ENCODE measurements at regions not wholly inside any gene's neighbourhood (a gene's known extent, or its start where the extent isn't known, plus 50 kb on each side); places are given as distances from the start of the nearest gene placed in this dataset.

DNA sequence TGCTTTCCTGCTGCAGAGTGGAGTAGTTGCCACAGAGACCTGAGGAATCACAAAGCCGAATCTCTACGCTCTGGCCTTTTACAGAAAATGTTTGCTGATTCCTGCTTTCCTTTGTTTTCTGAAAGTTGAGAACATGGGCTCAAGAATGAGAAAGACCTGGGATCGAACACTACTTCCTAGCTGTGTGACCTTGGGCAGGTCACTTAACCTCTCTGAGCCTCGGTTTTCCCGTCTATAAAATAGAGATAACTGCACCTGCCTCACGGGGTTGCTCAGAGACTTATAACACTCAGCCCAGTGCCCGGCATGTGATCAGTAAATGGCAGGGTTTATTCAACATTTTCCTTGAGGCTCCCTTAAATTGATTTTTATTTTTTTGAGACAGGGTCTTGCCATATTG is 70.9 kb upstream of the ALX4 start:
- Histone ChIP-seq H4K20me1 (ENCODE audit: insufficient read depth, low read length) (no peaks in the 10 kb centered on the region), H3K9ac (ENCODE audit: insufficient read depth, low read depth, low read length) (no peak overlapping the region), H3K79me2 (ENCODE audit: insufficient read depth, low read length) (no peaks in the 10 kb centered on the region), H3K36me3 (replicated peaks in 1 of 2; ENCODE audit: control insufficient read depth in 1 of 2, insufficient read depth in 2 of 2, low read length in 2 of 2) (no peaks in the 10 kb centered on the region), H3K27ac (ENCODE audit: extremely low read length, insufficient read depth, low read length) (no peak overlapping the region), H3K9me3 (ENCODE audit: low read length) (no peaks in the 10 kb centered on the region), H3K4me3 (replicated peaks in 1 of 3; ENCODE audit: insufficient read depth in 1 of 3, low read depth in 2 of 3, low read length in 3 of 3) (no peak overlapping the region), H2AFZ (ENCODE audit: low read length) (no peak overlapping the region), H3K4me1 (ENCODE audit: insufficient read depth, low read length) (no peaks in the 10 kb centered on the region), H3K27me3 (ENCODE audit: control insufficient read depth in 1 of 2, insufficient read depth in 2 of 2, low read length in 2 of 2) (peaks cover 1 to 30% of the 10 kb centered on the region in 2 experiments; a peak in 2 of 5 replicates), H3K4me2 (ENCODE audit: low read depth, low read length) (no peak overlapping the region)
- ATAC-seq = no peak
- 13% methylated on average over 7 of the region's 7 CpGs for WGBS (ENCODE audit: low lambda C conversion rate)
- BruUV-seq (replicated peaks) = no TSS peak
- no peak for FAIRE-seq
- CTCF ChIA-PET (ENCODE audit: low intra/inter-chr PET ratio, low total read pairs) = no interaction called here
- in situ Hi-C loops (cut with HindIII; ENCODE audit: extremely low pct_ligation_motif_present, low pct_unique_long_range_greater_than_20kb) (no loop called here), intact Hi-C loops (cut with micrococcal nuclease; ENCODE audit: unreplicated experiment) (no loop called here)
- POLR2A ChIA-PET = no interaction called here
- DNase-seq (ENCODE audit: low spot score) = no peak
- no peak for TF ChIP-seq LBX2 (CRISPR knock-in tag; IDR thresholded peaks at IDR 0.05; ENCODE audit: borderline replicate concordance)
- TF ChIP-seq ZNF768 (CRISPR knock-in tag; IDR thresholded peaks at IDR 0.05) = peak; percentile 37; the same call in 1 of the 2 replicates

DNA sequence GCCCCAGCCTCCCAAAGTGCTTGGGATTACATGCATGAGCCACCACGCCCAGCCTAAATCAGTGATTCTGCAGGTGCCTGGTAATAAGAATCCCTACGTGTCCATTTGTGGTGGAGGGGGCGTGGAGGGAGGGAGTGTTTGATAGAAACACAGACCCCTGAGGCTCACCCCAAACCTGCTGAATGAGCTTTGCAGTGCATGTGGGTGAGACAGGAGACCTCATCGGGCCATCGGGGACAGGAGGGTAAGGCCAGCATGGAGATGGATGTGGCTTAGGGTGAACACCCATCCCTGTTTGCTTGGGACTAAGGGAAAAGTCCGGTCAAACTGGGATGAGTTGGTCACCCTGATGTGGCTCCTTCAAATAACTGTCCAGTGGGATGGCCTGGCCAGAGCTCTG is 71.3 kb upstream of the ALX4 start:
- 18% methylated on average over 6 of the region's 6 CpGs for WGBS (ENCODE audit: low lambda C conversion rate)
- Histone ChIP-seq H3K9ac (ENCODE audit: insufficient read depth, low read depth, low read length) (no peak overlapping the region), H2AFZ (ENCODE audit: low read length) (no peak overlapping the region), H4K20me1 (ENCODE audit: insufficient read depth, low read length) (no peaks in the 10 kb centered on the region), H3K27me3 (ENCODE audit: control insufficient read depth in 1 of 2, insufficient read depth in 2 of 2, low read length in 2 of 2) (peaks cover 1 to 30% of the 10 kb centered on the region in 2 experiments; a peak in 2 of 5 replicates), H3K4me3 (replicated peaks in 1 of 3; ENCODE audit: insufficient read depth in 1 of 3, low read depth in 2 of 3, low read length in 3 of 3) (no peak overlapping the region), H3K9me3 (ENCODE audit: low read length) (no peaks in the 10 kb centered on the region), H3K36me3 (replicated peaks in 1 of 2; ENCODE audit: control insufficient read depth in 1 of 2, insufficient read depth in 2 of 2, low read length in 2 of 2) (no peaks in the 10 kb centered on the region), H3K4me2 (ENCODE audit: low read depth, low read length) (no peak overlapping the region), H3K79me2 (ENCODE audit: insufficient read depth, low read length) (no peaks in the 10 kb centered on the region), H3K27ac (ENCODE audit: extremely low read length, insufficient read depth, low read length) (no peak overlapping the region), H3K4me1 (ENCODE audit: insufficient read depth, low read length) (no peaks in the 10 kb centered on the region)
- no peak for DNase-seq (ENCODE audit: low spot score)
- in situ Hi-C loops (cut with HindIII; ENCODE audit: extremely low pct_ligation_motif_present, low pct_unique_long_range_greater_than_20kb) = no loop called here
- FAIRE-seq = no peak
- ATAC-seq = no peak
- CTCF ChIA-PET (ENCODE audit: low intra/inter-chr PET ratio, low total read pairs) = no interaction called here
- no TSS peak for BruUV-seq (replicated peaks)
- intact Hi-C loops (cut with micrococcal nuclease; ENCODE audit: unreplicated experiment) = no loop called here
- POLR2A ChIA-PET = no interaction called here
- no peak for TF ChIP-seq RBM39 (IDR thresholded peaks at IDR 0.05; ENCODE audit: low read depth, low read length, poor library complexity, severe bottlenecking)
- no peak for TF ChIP-seq ZNF644 (CRISPR knock-in tag; IDR thresholded peaks at IDR 0.05; ENCODE audit: low read depth)
- no peak for TF ChIP-seq ZNF83 (CRISPR knock-in tag; IDR thresholded peaks at IDR 0.05; ENCODE audit: borderline replicate concordance)
- TF ChIP-seq STAT5B (CRISPR knock-in tag; IDR thresholded peaks at IDR 0.05) = no peak
- TF ChIP-seq MBD4 (IDR thresholded peaks at IDR 0.05; ENCODE audit: borderline replicate concordance, low read length) = no peak
- TF ChIP-seq, protein P1, sequence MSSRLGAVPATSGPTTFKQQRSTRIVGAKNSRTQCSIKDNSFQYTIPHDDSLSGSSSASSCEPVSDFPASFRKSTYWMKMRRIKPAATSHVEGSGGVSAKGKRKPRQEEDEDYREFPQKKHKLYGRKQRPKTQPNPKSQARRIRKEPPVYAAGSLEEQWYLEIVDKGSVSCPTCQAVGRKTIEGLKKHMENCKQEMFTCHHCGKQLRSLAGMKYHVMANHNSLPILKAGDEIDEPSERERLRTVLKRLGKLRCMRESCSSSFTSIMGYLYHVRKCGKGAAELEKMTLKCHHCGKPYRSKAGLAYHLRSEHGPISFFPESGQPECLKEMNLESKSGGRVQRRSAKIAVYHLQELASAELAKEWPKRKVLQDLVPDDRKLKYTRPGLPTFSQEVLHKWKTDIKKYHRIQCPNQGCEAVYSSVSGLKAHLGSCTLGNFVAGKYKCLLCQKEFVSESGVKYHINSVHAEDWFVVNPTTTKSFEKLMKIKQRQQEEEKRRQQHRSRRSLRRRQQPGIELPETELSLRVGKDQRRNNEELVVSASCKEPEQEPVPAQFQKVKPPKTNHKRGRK (CRISPR knock-in tag; IDR thresholded peaks at IDR 0.05) = no peak
- TF ChIP-seq AHR (CRISPR knock-in tag; IDR thresholded peaks at IDR 0.05) = no peak
- no peak for TF ChIP-seq ZNF577 (CRISPR knock-in tag; IDR thresholded peaks at IDR 0.05; ENCODE audit: borderline replicate concordance, low read depth)
- no peak for TF ChIP-seq BRF2 (CRISPR knock-in tag; IDR thresholded peaks at IDR 0.05)
- no peak for TF ChIP-seq ZNF710 (CRISPR knock-in tag; IDR thresholded peaks at IDR 0.05; ENCODE audit: borderline replicate concordance)
- TF ChIP-seq ZNF746 (CRISPR knock-in tag; IDR thresholded peaks at IDR 0.05) = no peak
